ENCODE measurements at regions not wholly inside any gene's neighbourhood (a gene's known extent, or its start where the extent isn't known, plus 50 kb on each side); places are given as distances from the start of the nearest gene placed in this dataset.

DNA sequence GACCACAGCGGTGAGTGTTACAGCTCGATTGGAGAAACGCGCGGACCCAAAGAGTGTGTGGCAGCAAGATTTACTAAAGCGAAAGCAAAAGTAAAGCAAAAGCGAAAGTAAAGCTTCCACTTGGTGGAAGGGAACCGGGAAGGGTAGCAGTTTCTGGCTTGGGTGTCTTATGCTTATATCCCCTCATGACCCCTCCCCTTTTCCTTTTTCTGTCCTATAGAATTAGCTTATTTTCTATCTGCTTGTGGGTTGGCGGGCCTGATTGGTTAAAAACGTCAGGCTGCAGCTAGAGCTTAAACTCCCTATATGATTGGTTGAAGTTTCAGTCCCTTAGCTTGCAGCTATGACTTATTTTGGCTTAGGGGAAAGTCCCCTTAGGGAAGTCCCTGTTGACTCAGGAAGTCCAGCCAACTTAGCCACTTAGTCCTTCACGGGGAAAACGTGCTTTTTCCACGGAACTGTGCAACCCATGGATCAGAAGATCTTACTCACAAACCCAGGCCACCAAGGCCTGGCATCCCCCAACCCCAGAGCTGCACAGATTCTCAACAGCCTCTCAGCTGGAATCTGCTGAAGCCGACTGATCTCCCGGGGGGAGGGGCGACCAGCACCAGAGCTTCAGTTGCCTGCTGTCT is 114.2 kb upstream of the ADAMTS16 start:
- H3K9me3 ChIP-seq (replicated peaks): no peaks in the 10 kb centered on the region
- H3K36me3 ChIP-seq: no peaks in the 10 kb centered on the region
- peaks cover 10% of the 10 kb centered on the region for H3K4me1 ChIP-seq (replicated peaks)
- no peaks in the 10 kb centered on the region for H3K27me3 ChIP-seq (replicated peaks)
- H3K27ac ChIP-seq: no peak overlapping the region
- no peak overlapping the region for H3K4me3 ChIP-seq
- peak in 1 of 2 experiments; percentile 26 for DNase-seq (ENCODE audit: low read depth in 1 of 2, low spot score in 2 of 2)

GRCh38 chr5:5026409-5026785 is 113.7 kb upstream of the ADAMTS16 start:
- H3K4me1 ChIP-seq (replicated peaks): peaks cover 10% of the 10 kb centered on the region
- H3K27ac ChIP-seq: no peak overlapping the region
- no peaks in the 10 kb centered on the region for H3K36me3 ChIP-seq
- no peak overlapping the region for H3K4me3 ChIP-seq
- H3K27me3 ChIP-seq (replicated peaks): no peaks in the 10 kb centered on the region
- no peak for DNase-seq (ENCODE audit: low read depth in 1 of 2, low spot score in 2 of 2)
- H3K9me3 ChIP-seq (replicated peaks): no peaks in the 10 kb centered on the region

GRCh38 chr5:5031665-5032064 is 108.5 kb upstream of the ADAMTS16 start:
- H3K9me3 ChIP-seq (replicated peaks): no peaks in the 10 kb centered on the region
- H3K4me1 ChIP-seq (replicated peaks): no peaks in the 10 kb centered on the region
- no peaks in the 10 kb centered on the region for H3K36me3 ChIP-seq
- no peaks in the 10 kb centered on the region for H3K27me3 ChIP-seq (replicated peaks)
- DNase-seq (ENCODE audit: low read depth in 1 of 2, low spot score in 2 of 2): no peak
- no peak overlapping the region for H3K4me3 ChIP-seq
- H3K27ac ChIP-seq: no peak overlapping the region

DNA sequence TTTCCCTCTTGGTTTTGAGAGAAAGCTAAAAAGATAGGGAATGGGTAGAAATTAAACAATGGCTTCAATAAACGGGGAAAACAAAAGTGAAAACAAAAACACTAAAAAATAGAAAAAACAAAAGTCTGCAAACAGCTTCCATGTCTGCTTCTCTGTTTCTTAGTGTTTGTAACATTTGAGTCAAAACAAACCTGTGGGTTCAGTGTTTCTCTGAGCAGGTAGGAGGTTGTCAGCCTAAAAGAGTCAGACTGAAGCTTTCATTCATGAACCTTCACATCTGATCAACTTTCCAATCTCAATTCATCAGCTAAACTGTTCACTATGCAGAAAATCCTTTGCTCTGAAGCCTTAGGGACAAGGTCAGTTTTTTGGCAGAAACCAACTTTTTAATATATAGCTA is 102.5 kb upstream of the ADAMTS16 start:
- no peak for DNase-seq (ENCODE audit: low read depth in 1 of 2, low spot score in 2 of 2)
- Histone ChIP-seq H3K27me3 (replicated peaks) (peaks cover 14% of the 10 kb centered on the region), H3K27ac (no peak overlapping the region), H3K36me3 (no peaks in the 10 kb centered on the region), H3K4me3 (no peak overlapping the region), H3K9me3 (replicated peaks) (no peaks in the 10 kb centered on the region), H3K4me1 (replicated peaks) (no peaks in the 10 kb centered on the region)

- Histone ChIP-seq H3K27ac (no peak overlapping the region), H3K9me3 (replicated peaks) (no peaks in the 10 kb centered on the region), H3K27me3 (replicated peaks) (peaks cover 17% of the 10 kb centered on the region), H3K4me3 (no peak overlapping the region), H3K4me1 (replicated peaks) (no peaks in the 10 kb centered on the region), H3K36me3 (no peaks in the 10 kb centered on the region)
- DNase-seq (ENCODE audit: low read depth in 1 of 2, low spot score in 2 of 2): no peak
These were observed 100.2 kb upstream of the ADAMTS16 start for GRCh38 chr5:5039918-5040317.

GRCh38 chr5:5040712-5041111 is 99.4 kb upstream of the ADAMTS16 start:
- H3K9me3 ChIP-seq (replicated peaks): 0 out of 2 replicates have a peak, but pooled peaks cover 2% of the 10 kb centered on the region
- H3K27me3 ChIP-seq (replicated peaks): peaks cover 17% of the 10 kb centered on the region
- no peak overlapping the region for H3K27ac ChIP-seq
- no peak overlapping the region for H3K4me3 ChIP-seq
- H3K36me3 ChIP-seq: no peaks in the 10 kb centered on the region
- no peaks in the 10 kb centered on the region for H3K4me1 ChIP-seq (replicated peaks)
- DNase-seq (ENCODE audit: low read depth in 1 of 2, low spot score in 2 of 2): no peak

DNA sequence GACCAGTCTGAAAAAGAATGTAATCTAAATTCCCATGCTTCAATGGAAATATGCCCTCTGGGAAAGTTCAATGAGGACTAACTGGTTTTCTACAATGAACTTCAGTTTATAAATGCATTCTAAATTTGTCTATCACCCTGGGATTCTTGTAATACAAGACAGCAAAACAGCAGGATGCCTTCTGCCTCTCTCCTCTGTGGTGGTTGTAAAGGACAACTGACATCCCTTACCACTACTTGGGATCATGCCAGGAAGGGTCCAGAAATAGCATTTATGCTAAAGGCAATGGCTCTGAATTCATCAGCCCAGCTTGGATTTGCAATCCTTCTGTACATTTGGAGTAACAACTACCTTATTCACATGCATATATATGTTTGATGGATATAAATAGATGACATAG is 97.3 kb upstream of the ADAMTS16 start:
- Histone ChIP-seq H3K4me3 (no peak overlapping the region), H3K27me3 (replicated peaks) (peaks cover 27% of the 10 kb centered on the region), H3K9me3 (replicated peaks) (0 out of 2 replicates have a peak, but pooled peaks cover 2% of the 10 kb centered on the region), H3K4me1 (replicated peaks) (no peaks in the 10 kb centered on the region), H3K27ac (no peak overlapping the region), H3K36me3 (no peaks in the 10 kb centered on the region)
- no peak for DNase-seq (ENCODE audit: low read depth in 1 of 2, low spot score in 2 of 2)

GRCh38 chr5:5043346-5043745 is 96.8 kb upstream of the ADAMTS16 start:
- H3K27ac ChIP-seq: no peak overlapping the region
- peaks cover 27% of the 10 kb centered on the region for H3K27me3 ChIP-seq (replicated peaks)
- no peak for DNase-seq (ENCODE audit: low read depth in 1 of 2, low spot score in 2 of 2)
- H3K4me3 ChIP-seq: no peak overlapping the region
- 0 out of 2 replicates have a peak, but pooled peaks cover 2% of the 10 kb centered on the region for H3K9me3 ChIP-seq (replicated peaks)
- no peaks in the 10 kb centered on the region for H3K36me3 ChIP-seq
- H3K4me1 ChIP-seq (replicated peaks): no peaks in the 10 kb centered on the region

GRCh38 chr5:5044247-5044840 is 95.8 kb upstream of the ADAMTS16 start:
- no peaks in the 10 kb centered on the region for H3K4me1 ChIP-seq (replicated peaks)
- 0 out of 2 replicates have a peak, but pooled peaks cover 2% of the 10 kb centered on the region for H3K9me3 ChIP-seq (replicated peaks)
- no peak overlapping the region for H3K4me3 ChIP-seq
- no peak for DNase-seq (ENCODE audit: low read depth in 1 of 2, low spot score in 2 of 2)
- no peak overlapping the region for H3K27ac ChIP-seq
- peaks cover 27% of the 10 kb centered on the region for H3K27me3 ChIP-seq (replicated peaks)
- H3K36me3 ChIP-seq: no peaks in the 10 kb centered on the region

- no peak overlapping the region for H3K4me3 ChIP-seq
- H3K36me3 ChIP-seq: no peaks in the 10 kb centered on the region
- peaks cover 21% of the 10 kb centered on the region for H3K27me3 ChIP-seq (replicated peaks)
- no peak for DNase-seq (ENCODE audit: low read depth in 1 of 2, low spot score in 2 of 2)
- H3K4me1 ChIP-seq (replicated peaks): no peaks in the 10 kb centered on the region
- H3K27ac ChIP-seq: no peak overlapping the region
- H3K9me3 ChIP-seq (replicated peaks): 0 out of 2 replicates have a peak, but pooled peaks cover 2% of the 10 kb centered on the region
These were observed 93.2 kb upstream of the ADAMTS16 start for GRCh38 chr5:5046680-5047502.

GRCh38 chr5:5050801-5051200 is 89.3 kb upstream of the ADAMTS16 start:
- Histone ChIP-seq H3K9me3 (replicated peaks) (no peaks in the 10 kb centered on the region), H3K27me3 (replicated peaks) (peaks cover 14% of the 10 kb centered on the region), H3K27ac (no peak overlapping the region), H3K36me3 (no peaks in the 10 kb centered on the region), H3K4me3 (no peak overlapping the region), H3K4me1 (replicated peaks) (no peaks in the 10 kb centered on the region)
- DNase-seq (ENCODE audit: low read depth in 1 of 2, low spot score in 2 of 2): no peak

GRCh38 chr5:5055712-5056111 is 84.4 kb upstream of the ADAMTS16 start:
- H3K36me3 ChIP-seq: no peaks in the 10 kb centered on the region
- DNase-seq (ENCODE audit: low read depth in 1 of 2, low spot score in 2 of 2): no peak
- no peaks in the 10 kb centered on the region; the same call in none of the 2 replicates for H3K27me3 ChIP-seq (replicated peaks)
- H3K4me1 ChIP-seq (replicated peaks): no peaks in the 10 kb centered on the region
- no peak overlapping the region for H3K27ac ChIP-seq
- H3K4me3 ChIP-seq: no peak overlapping the region
- no peaks in the 10 kb centered on the region for H3K9me3 ChIP-seq (replicated peaks)

GRCh38 chr5:5061836-5062235 is 78.3 kb upstream of the ADAMTS16 start:
- no peak for DNase-seq (ENCODE audit: low read depth in 1 of 2, low spot score in 2 of 2)
- H3K4me1 ChIP-seq (replicated peaks): no peaks in the 10 kb centered on the region
- H3K27ac ChIP-seq: no peak overlapping the region
- no peaks in the 10 kb centered on the region for H3K36me3 ChIP-seq
- H3K27me3 ChIP-seq (replicated peaks): no peaks in the 10 kb centered on the region; the same call in 1 of the 2 replicates
- H3K9me3 ChIP-seq (replicated peaks): no peaks in the 10 kb centered on the region
- H3K4me3 ChIP-seq: no peak overlapping the region
